ENCODE measurements at regions not wholly inside any gene's neighbourhood (a gene's known extent, or its start where the extent isn't known, plus 50 kb on each side); places are given as distances from the start of the nearest gene placed in this dataset.

GRCh38 chr11:91902312-91902711, 322.3 kb upstream of the FAT3 start:
- TF ChIP-seq EZH2 (IDR thresholded peaks at IDR 0.05; ENCODE audit: low read length, unreplicated experiment) (no peak), CTCF (conservative IDR thresholded peaks at IDR 0.05; ENCODE audit: low read depth, low read length) (no peak)
